KMS-11 (cell line): ENCODE measurements at regions not wholly inside any gene's neighbourhood (a gene's known extent, or its start where the extent isn't known, plus 50 kb on each side); places are given as distances from the start of the nearest gene placed in this dataset.

ENCODE experiments used
- H2AFZ ChIP-seq: fragments of 200-600 bp; sonication (generic); 2 replicates; pipeline ENCODE4 v1.6.1; 2016; ENCODE audit warnings: antibody characterized with exemption, mixed run types, low read depth
- H3K27ac ChIP-seq: fragments of 200-600 bp; sonication (generic); 2 replicates; pipeline ENCODE4 v1.6.1; 2016; ENCODE audit warnings: mild to moderate bottlenecking, mixed run types
- H3K27me3 ChIP-seq: fragments of 200-600 bp; sonication (generic); 2 replicates; pipeline ENCODE4 v1.6.1; 2017; ENCODE audit warnings: mild to moderate bottlenecking, low read depth, mixed run types, moderate library complexity; ENCODE audit not compliant: insufficient read depth
- H3K36me3 ChIP-seq: fragments of 200-600 bp; sonication (generic); 2 replicates; pipeline ENCODE4 v1.6.1; 2017; ENCODE audit warnings: mild to moderate bottlenecking, mixed run types; ENCODE audit not compliant: insufficient read depth
- H3K4me1 ChIP-seq: fragments of 200-600 bp; sonication (generic); 2 replicates; pipeline ENCODE4 v1.6.1; 2016; ENCODE audit warnings: mild to moderate bottlenecking, low read depth, mixed run types; ENCODE audit not compliant: poor library complexity, severe bottlenecking
- H3K4me2 ChIP-seq: fragments of 200-600 bp; sonication (generic); 2 replicates; pipeline ENCODE4 v1.7.0; 2016; ENCODE audit warnings: mild to moderate bottlenecking, mixed run types
- H3K4me3 ChIP-seq: fragments of 200-600 bp; sonication (generic); IDR thresholded peaks from 2 replicates; pipeline ENCODE4 v1.6.1; 2017; ENCODE audit warnings: low read depth, low read length, mixed read lengths; ENCODE audit not compliant: insufficient read depth
- H3K79me2 ChIP-seq: fragments of 200-600 bp; sonication (generic); 2 replicates; pipeline ENCODE4 v1.6.1; 2016; ENCODE audit warnings: low read depth, mixed run types; ENCODE audit not compliant: insufficient read depth
- H3K9ac ChIP-seq: fragments of 200-600 bp; sonication (generic); 2 replicates; pipeline ENCODE4 v1.6.1; 2016; ENCODE audit warnings: mild to moderate bottlenecking, mixed run types
- H4K20me1 ChIP-seq: fragments of 200-600 bp; sonication (generic); 2 replicates; pipeline ENCODE4 v1.6.1; 2016; ENCODE audit warnings: mild to moderate bottlenecking, mixed run types; ENCODE audit not compliant: insufficient read depth
- CTCF ChIP-seq: fragments of 200-600 bp; sonication (generic); conservative IDR thresholded peaks from 2 replicates; pipeline ENCODE4 v1.6.1; 2017; ENCODE audit warnings: low read depth, mild to moderate bottlenecking, antibody characterized with exemption, low read length, moderate library complexity, mixed read lengths

- H3K27me3 ChIP-seq, result no peaks in the 10 kb centered on the region
- no peak overlapping the region for H3K27ac ChIP-seq
- H3K9ac ChIP-seq, result no peak overlapping the region
- H3K36me3 ChIP-seq, result no peaks in the 10 kb centered on the region
- no peak overlapping the region for H3K4me3 ChIP-seq
- no peak overlapping the region for H3K4me2 ChIP-seq
- no peaks in the 10 kb centered on the region for H3K4me1 ChIP-seq
- no peak for TF ChIP-seq CTCF
- no peak overlapping the region for H2AFZ ChIP-seq
- no peaks in the 10 kb centered on the region for H3K79me2 ChIP-seq
- H4K20me1 ChIP-seq, result no peaks in the 10 kb centered on the region
These were observed 317.5 kb upstream of the MARCKS start for GRCh38 chr6:113539623-113540022.

GRCh38 chr6:113540466-113540865, 316.7 kb upstream of the MARCKS start:
- no peak for TF ChIP-seq CTCF
- H4K20me1 ChIP-seq, result no peaks in the 10 kb centered on the region
- H3K9ac ChIP-seq, result no peak overlapping the region
- H3K4me1 ChIP-seq, result no peaks in the 10 kb centered on the region
- no peaks in the 10 kb centered on the region for H3K79me2 ChIP-seq
- no peak overlapping the region for H3K27ac ChIP-seq
- H3K27me3 ChIP-seq, result no peaks in the 10 kb centered on the region
- H3K4me2 ChIP-seq, result no peak overlapping the region
- no peak overlapping the region for H3K4me3 ChIP-seq
- H3K36me3 ChIP-seq, result no peaks in the 10 kb centered on the region
- H2AFZ ChIP-seq, result no peak overlapping the region

- no peaks in the 10 kb centered on the region for H3K4me1 ChIP-seq
- no peak overlapping the region for H3K27ac ChIP-seq
These were observed 306.0 kb upstream of the MARCKS start for GRCh38 chr6:113551168-113551567.

GRCh38 chr6:113556775-113557174, 300.4 kb upstream of the MARCKS start:
- H3K4me2 ChIP-seq, result no peak overlapping the region
- TF ChIP-seq CTCF, result no peak
- no peak overlapping the region for H3K9ac ChIP-seq
- no peaks in the 10 kb centered on the region for H3K36me3 ChIP-seq
- no peak overlapping the region for H2AFZ ChIP-seq
- no peaks in the 10 kb centered on the region for H4K20me1 ChIP-seq
- H3K79me2 ChIP-seq, result no peaks in the 10 kb centered on the region
- H3K4me1 ChIP-seq, result no peaks in the 10 kb centered on the region
- no peaks in the 10 kb centered on the region for H3K27me3 ChIP-seq
- no peak overlapping the region for H3K27ac ChIP-seq
- H3K4me3 ChIP-seq, result no peak overlapping the region

More at GRCh38 chr6:113551168-113551567, 306.0 kb upstream of the MARCKS start:
- Histone ChIP-seq H3K4me3 (no peak overlapping the region), H3K4me2 (no peak overlapping the region), H3K79me2 (no peaks in the 10 kb centered on the region), H3K27me3 (no peaks in the 10 kb centered on the region), H3K9ac (no peak overlapping the region), H2AFZ (no peak overlapping the region), H4K20me1 (no peaks in the 10 kb centered on the region), H3K36me3 (no peaks in the 10 kb centered on the region)
- no peak for TF ChIP-seq CTCF
